ENCODE measurements at regions not wholly inside any gene's neighbourhood (a gene's known extent, or its start where the extent isn't known, plus 50 kb on each side); places are given as distances from the start of the nearest gene placed in this dataset.

DNA sequence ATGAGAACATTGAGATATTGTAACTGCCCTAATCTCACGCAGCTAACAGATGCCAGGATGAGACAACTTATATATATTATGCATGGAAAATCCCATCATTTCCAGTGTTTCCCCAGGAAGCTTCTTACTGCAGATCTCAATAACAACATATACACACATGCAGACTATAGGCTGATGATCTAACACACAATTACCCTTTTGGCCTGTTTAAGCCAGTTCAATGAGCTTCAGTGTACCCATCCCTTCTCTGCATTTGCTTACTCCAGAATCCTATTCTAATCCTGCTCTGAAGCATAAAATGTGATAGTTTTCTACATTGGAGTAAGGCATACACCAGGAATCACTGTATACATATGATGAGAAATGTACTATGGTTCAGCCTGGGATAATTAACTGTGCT lies 489.4 kb downstream of the SUCLA2 start:
- TF ChIP-seq YY1 (IDR thresholded peaks at IDR 0.05; ENCODE audit: insufficient read depth, insufficient read length) (no peak), ZNF274 (IDR thresholded peaks at IDR 0.05; ENCODE audit: low read depth, low read length) (no peak), SUZ12 (IDR thresholded peaks at IDR 0.05; ENCODE audit: extremely low read depth, insufficient read depth, insufficient read length) (no peak)
